Activated gamma-delta T cell treated with anti-CD3 and anti-CD28 coated beads, Interleukin-2, amount 50 U/mL, for 16 hours (primary cell): ENCODE measurements at regions not wholly inside any gene's neighbourhood (a gene's known extent, or its start where the extent isn't known, plus 50 kb on each side); places are given as distances from the start of the nearest gene placed in this dataset.

Experiments
- DNase-seq: peaks from one replicate; pipeline ENCODE4 v3.0.0-alpha.2; 2020; ENCODE audit warnings: low read depth

GRCh38 chr15:95953032-95953431 is 377.5 kb upstream of the NR2F2 start:
- no peak for DNase-seq

- DNase-seq: no peak
Measured at GRCh38 chr15:95957861-95958260, 372.6 kb upstream of the NR2F2 start.

- no peak for DNase-seq
Measured at GRCh38 chr15:95958382-95958781, 372.1 kb upstream of the NR2F2 start.

DNA sequence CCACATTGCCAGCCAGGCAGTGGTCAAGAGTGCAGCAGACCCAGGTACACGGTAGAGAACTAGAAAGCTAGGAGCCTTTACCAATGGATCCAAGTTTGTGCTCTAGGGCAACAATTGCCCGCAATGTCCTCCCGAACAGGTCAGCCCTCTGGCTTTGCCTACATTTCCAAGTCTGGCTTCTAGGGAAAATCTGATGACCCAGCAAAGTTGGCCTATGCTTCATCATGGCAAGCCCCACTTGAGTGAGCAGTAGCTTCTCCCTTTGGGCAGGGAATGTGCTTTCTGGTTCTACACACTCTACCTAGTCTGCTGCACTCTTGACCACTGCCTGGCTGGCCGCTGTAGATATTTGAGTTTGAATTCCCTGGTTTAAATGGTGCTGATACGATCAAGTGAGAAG is 361.6 kb upstream of the NR2F2 start:
- no peak for DNase-seq

DNA sequence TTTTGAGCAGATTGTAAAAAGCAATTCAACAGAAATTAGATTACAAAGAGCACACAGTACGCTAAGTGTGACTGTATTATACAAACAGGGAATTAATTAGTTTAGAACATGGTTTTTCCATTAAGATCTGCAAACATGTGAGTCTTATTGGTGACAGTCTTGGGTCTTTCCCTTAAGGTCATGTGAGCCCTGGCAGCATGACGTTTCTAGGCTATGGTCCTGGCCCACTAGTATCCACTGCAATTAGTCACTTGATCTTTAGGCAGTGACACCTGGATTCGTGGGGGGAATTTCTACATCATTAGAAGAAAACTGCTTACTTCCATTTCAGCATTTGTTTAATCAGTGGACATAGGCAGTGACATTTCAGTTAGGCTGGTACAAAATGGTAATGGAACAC is 360.2 kb upstream of the NR2F2 start:
- no peak for DNase-seq

- no peak for DNase-seq
Measured at GRCh38 chr15:95972041-95972553, 358.4 kb upstream of the NR2F2 start.

DNA sequence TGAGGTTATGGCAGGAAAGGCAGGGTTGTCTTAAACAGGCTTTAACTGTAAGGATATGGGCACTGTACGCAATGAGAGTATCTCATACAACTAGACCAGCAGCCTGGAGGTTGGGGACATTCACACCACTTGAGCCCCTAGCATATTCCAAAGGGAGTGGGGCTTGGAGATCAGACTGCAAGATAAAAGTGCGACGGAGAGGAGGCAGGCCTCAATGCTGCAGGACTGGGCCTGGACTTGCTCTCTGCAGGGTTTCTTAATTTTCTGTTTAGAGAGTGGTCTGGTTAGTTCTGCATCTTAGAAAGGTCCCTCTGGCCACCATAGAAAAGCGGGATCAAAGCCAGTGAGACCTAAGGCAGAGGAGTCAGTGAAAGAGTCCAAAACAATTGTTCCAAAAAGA is 357.7 kb upstream of the NR2F2 start:
- no peak for DNase-seq

GRCh38 chr15:95973566-95974256 is 356.8 kb upstream of the NR2F2 start:
- no peak for DNase-seq

- DNase-seq: no peak
Measured at GRCh38 chr15:95975212-95975611, 355.3 kb upstream of the NR2F2 start.

- DNase-seq: no peak
Measured at GRCh38 chr15:95979286-95979685, 351.2 kb upstream of the NR2F2 start.

DNA sequence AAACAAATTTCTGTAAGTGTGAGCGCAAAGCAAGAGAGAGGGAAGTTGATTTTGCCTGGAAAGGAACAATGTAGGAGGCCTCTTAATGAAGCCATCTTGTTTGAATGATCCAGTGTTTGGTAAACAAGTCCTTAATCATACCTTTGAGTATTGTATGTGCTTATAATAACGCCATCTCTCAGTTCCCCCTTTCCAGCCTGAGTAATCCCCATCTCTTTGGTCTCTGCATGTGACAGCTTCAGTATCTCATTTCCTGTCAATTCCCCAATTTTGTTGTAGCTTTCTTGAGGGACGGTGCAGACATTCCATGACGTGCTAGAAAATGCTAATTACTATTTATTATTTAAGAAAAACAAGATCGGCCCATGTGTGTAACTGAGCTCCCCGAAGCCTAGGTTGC is 349.3 kb upstream of the NR2F2 start:
- no peak for DNase-seq

DNA sequence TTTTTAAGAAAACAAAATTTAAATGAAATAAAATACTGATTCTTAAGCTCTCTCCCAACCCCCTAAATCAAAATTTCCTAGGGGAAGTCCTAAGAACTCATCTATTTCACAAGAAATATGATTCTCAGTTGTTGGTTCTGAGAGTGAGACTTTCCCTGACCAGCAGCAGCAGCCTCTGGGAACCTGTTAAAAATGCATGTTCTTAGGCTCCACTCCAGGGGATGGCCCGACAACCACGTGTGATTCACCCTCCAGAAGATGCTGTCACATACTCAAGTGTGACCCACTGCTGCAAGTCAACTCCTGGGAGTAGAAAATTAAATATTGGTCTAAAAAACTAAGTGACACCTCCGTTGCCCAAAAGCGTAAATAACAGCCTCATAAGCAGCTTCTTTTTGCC is 343.2 kb upstream of the NR2F2 start:
- no peak for DNase-seq

GRCh38 chr15:95987886-95988573 is 342.5 kb upstream of the NR2F2 start:
- DNase-seq: no peak

GRCh38 chr15:95988574-95988887 is 342.0 kb upstream of the NR2F2 start:
- no peak for DNase-seq

DNA sequence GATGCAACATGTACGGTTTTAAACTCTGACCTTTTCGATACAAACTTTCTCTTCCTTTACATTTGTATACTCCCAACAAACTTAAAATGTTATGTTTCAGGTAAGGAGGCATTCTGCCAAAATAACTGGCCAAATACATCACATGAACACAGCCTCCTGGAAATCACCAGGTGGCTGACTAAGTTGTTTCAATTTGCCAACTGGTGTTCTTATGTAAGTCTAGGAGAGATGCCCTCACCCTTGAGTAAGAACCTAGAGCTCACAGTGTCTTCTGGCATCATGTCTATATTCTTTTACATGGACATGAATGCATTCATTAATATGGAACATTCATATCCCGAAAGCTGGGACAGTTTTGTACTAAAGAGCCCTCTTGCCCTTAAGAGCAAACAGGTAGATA is 341.1 kb upstream of the NR2F2 start:
- no peak for DNase-seq

DNA sequence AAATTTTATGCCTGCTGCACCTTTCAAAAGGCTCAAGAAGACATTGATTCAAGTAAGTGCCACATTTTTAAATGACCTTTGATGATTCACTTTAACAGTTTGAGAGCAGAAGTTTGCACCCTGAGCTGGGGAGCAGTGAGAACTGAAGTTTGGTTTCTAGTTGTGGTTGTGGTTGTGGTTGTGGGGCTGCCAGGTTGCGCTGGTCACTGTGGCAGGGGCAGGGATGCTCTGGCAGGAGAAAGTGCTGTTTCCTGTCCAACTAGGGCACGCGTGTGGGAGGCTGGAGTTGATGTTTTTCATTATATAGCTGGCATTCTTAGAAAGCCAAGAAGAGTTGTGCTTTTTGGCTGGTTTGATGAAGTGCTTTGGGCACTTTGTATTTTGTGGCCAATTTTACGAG is 339.7 kb upstream of the NR2F2 start:
- DNase-seq: peak; percentile 1

- no peak for DNase-seq
Measured at GRCh38 chr15:95994418-95994817, 336.1 kb upstream of the NR2F2 start.

DNA sequence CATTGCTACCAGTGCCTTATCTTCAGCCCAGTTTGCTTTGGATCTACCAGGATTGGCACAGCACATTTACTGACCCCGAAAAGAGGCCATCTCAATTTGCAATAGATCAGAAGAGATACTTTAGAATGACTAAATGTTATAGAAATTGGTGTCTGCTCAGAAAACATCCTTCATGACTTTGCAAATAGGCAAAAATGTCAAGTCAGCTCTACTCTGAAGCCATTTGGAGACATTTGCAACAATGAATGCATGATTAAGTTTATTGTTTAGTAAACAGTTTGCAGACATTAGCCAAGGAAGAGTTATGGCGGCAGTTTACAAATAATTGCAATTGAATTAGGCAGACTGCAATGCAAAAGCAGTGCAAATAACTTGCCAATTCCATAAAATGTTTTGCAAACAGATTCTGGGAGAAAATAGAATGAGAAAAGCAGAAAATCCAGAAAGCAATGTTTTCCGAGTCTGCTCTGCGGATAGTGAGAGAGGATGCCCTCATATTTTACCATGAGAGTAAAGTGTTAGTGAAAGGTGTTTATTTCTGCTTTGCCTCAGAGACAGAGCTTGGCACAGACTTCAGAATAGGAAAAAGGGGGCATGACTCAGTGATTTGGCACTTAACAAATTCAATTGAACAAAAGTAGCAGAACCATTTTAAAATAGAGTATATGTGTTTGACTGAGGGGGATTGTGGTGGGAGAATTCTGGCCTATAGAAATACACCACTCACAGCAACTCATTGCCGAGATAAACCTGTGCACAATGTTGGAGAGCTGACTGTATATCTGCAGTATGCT is 334.9 kb upstream of the NR2F2 start:
- no peak for DNase-seq

DNA sequence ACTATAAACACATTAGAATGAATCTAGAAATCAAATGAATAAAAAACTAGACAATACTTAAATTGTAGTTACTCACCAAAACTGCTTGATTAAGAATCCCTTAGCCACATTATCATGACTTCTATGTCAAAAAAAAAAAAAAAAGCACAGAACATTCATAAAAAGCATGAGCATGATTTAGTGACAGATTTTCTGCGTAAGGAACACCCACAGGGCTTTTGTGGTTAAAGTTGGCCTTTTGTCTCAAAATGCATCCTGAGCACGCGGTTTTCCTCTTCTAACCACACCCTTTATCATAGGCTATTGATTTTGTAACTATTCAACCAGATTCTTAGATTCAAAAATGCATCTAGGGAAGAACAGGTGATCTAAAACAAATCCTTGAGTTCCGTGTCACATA is 334.0 kb upstream of the NR2F2 start:
- DNase-seq: no peak

DNA sequence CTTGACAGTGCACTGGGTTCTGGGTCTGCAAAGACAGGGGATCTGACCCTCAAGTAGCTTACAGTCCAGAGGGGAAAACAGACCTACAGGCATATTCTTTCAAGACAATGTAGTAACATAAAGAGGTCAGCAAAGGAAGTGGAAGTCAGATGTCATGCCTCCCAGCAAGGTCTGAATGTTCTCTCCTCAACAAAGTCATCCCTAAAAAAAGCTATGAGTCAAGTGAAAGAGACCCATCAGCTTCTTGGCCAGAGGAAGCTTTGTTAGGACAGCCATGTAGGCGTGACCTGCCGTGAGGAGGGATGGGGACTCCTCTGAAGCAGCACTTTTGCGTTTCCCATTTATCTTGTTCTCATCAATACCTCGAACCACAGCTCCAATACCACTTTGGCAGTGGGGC is 331.6 kb upstream of the NR2F2 start:
- no peak for DNase-seq

DNA sequence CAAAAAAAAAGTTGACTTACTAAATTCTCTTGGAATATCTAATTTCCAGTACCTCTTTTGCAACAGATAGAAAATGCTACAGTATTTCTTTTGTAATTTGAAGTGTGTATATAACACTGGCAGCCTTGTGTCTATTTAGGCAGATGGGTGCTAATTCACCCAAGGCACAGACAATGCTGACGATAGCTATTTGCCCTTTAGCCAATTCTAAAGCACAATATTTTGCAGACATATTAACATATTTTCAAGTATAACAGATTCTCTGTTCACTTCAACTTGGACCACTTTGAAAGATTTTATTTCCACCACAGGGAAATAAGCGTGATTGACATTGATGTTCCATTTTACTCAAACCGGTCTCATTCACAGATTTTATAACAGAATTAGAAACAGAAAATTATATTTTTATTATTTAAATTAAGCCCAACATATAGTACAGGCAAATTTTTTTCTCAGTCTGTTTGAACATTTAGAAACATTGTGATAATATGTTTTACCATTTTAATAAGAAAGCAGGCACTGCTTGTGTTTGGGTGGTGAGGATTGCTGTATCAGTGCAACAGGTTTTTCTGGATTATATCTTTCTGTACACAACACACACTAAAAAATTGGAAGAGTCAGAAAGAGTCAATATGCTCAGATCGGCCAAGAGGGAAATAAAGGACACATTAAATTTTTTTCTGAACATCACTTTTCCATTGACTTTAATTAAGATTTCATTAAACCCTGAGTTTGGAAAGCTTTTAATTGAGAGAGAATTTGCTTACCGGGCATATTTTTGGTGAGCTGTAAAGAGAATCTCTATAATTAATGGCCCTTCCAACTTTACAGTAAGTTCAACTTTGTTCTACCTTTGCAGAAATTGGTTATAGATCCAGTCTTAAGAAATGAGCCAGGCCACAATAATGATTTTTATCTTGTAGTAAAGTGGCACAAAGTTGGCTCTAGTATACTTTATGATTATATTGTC is 327.3 kb upstream of the NR2F2 start:
- DNase-seq: no peak

DNA sequence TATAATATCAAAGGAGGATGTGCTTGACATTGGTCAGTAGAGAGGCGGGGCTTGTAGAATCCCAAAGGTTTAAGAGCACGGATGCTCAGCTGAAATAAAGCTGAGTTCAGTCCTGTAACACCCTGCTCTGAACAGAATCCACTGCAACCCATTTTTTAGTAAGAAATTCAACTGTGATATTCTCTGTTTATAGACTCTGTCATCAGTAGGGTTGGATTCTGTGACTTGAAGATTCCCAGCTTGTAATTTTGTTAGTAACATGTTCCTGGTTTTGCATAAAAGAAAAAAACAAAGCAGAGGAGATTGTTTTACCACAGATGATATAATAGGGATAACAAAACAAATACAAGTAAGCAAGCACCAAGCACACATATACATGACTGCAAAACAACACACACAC is 324.6 kb upstream of the NR2F2 start:
- DNase-seq: no peak
